NT2/D1 (cell line): ENCODE measurements at regions not wholly inside any gene's neighbourhood (a gene's known extent, or its start where the extent isn't known, plus 50 kb on each side); places are given as distances from the start of the nearest gene placed in this dataset.

Experiments used
- DNase-seq: peaks from one replicate; pipeline ENCODE4 v3.0.0-alpha.2; 2011; ENCODE audit warnings: low read depth, low spot score
- H3K27me3 ChIP-seq: 2 replicates; pipeline ENCODE4 v1.6.0; 2011; ENCODE audit warnings: mild to moderate bottlenecking; ENCODE audit not compliant: insufficient read length, insufficient read depth
- H3K36me3 ChIP-seq: 2 replicates; pipeline ENCODE4 v1.6.1; 2011; ENCODE audit warnings: mild to moderate bottlenecking, low read length, mixed read lengths; ENCODE audit not compliant: insufficient read depth, insufficient read length
- H3K4me1 ChIP-seq: 2 replicates; pipeline ENCODE4 v1.5.1; 2011; ENCODE audit not compliant: insufficient read depth, insufficient read length
- H3K4me3 ChIP-seq: 2 replicates; pipeline ENCODE4 v1.5.1; 2011; ENCODE audit warnings: low read depth; ENCODE audit not compliant: insufficient read length
- H3K9ac ChIP-seq: 2 replicates; pipeline ENCODE4 v1.6.0; 2011; ENCODE audit warnings: low read depth; ENCODE audit not compliant: insufficient read length
- H3K9me3 ChIP-seq: 2 replicates; pipeline ENCODE4 v1.5.1; 2011; ENCODE audit warnings: mild to moderate bottlenecking, low read length; ENCODE audit not compliant: insufficient read depth
- SUZ12 ChIP-seq: IDR thresholded peaks from 2 replicates; pipeline ENCODE4 v1.6.1; 2011; ENCODE audit not compliant: insufficient read length, insufficient read depth; ENCODE audit errors: extremely low read depth
- YY1 ChIP-seq: IDR thresholded peaks from 2 replicates; pipeline ENCODE4 v1.6.1; 2011; ENCODE audit not compliant: insufficient read length, insufficient read depth
- ZNF274 ChIP-seq: IDR thresholded peaks from 2 replicates; pipeline ENCODE4 v1.6.1; 2011; ENCODE audit warnings: mild to moderate bottlenecking, low read depth, low read length

- Histone ChIP-seq H3K9ac (peak overlapping the region; percentile 4), H3K4me3 (no peak overlapping the region)
Observed at GRCh38 chr14:101076451-101077198, 173.1 kb upstream of the RTL1 start.

GRCh38 chr14:101077481-101078074, 174.1 kb upstream of the RTL1 start:
- Histone ChIP-seq H3K4me3 (peak overlapping the region; percentile 28), H3K9me3 (no peaks in the 10 kb centered on the region), H3K27me3 (peaks cover 17% of the 10 kb centered on the region), H3K36me3 (no peaks in the 10 kb centered on the region), H3K9ac (no peak overlapping the region), H3K4me1 (peaks cover 11% of the 10 kb centered on the region)
- DNase-seq, result peak; percentile 50
- TF ChIP-seq ZNF274, result no peak
- no peak for TF ChIP-seq YY1
- no peak for TF ChIP-seq SUZ12

More at GRCh38 chr14:101076451-101077198, 173.1 kb upstream of the RTL1 start:
- Histone ChIP-seq H3K36me3 (no peaks in the 10 kb centered on the region), H3K4me1 (peaks cover 15% of the 10 kb centered on the region), H3K27me3 (peaks cover 17% of the 10 kb centered on the region), H3K9me3 (no peaks in the 10 kb centered on the region)
- no peak for TF ChIP-seq ZNF274
- no peak for TF ChIP-seq YY1
- no peak for TF ChIP-seq SUZ12
- DNase-seq, result no peak

- Histone ChIP-seq H3K4me1 (peaks cover 10% of the 10 kb centered on the region), H3K4me3 (no peak overlapping the region), H3K9ac (no peak overlapping the region), H3K27me3 (peaks cover 17% of the 10 kb centered on the region), H3K9me3 (no peaks in the 10 kb centered on the region), H3K36me3 (no peaks in the 10 kb centered on the region)
- TF ChIP-seq YY1 (no peak), ZNF274 (no peak), SUZ12 (no peak)
- DNase-seq, result no peak
Observed at GRCh38 chr14:101078170-101078891, 174.8 kb upstream of the RTL1 start.

- TF ChIP-seq YY1 (no peak), SUZ12 (no peak), ZNF274 (no peak)
- no peaks in the 10 kb centered on the region for H3K9me3 ChIP-seq
- H3K4me3 ChIP-seq, result no peak overlapping the region
- peaks cover 8% of the 10 kb centered on the region for H3K4me1 ChIP-seq
- H3K9ac ChIP-seq, result no peak overlapping the region
- no peak for DNase-seq
- peaks cover 17% of the 10 kb centered on the region for H3K27me3 ChIP-seq
- H3K36me3 ChIP-seq, result no peaks in the 10 kb centered on the region
Observed at GRCh38 chr14:101078892-101079221, 175.3 kb upstream of the RTL1 start.

- no peak for DNase-seq
- Histone ChIP-seq H3K9me3 (no peaks in the 10 kb centered on the region), H3K4me1 (peaks cover 2% of the 10 kb centered on the region), H3K36me3 (no peaks in the 10 kb centered on the region), H3K27me3 (peaks cover 12% of the 10 kb centered on the region), H3K4me3 (no peak overlapping the region), H3K9ac (no peak overlapping the region)
- no peak for TF ChIP-seq ZNF274
- no peak for TF ChIP-seq SUZ12
- TF ChIP-seq YY1, result no peak
Observed at GRCh38 chr14:101080922-101081593, 177.5 kb upstream of the RTL1 start.

- H3K36me3 ChIP-seq, result no peaks in the 10 kb centered on the region
- H3K4me3 ChIP-seq, result no peak overlapping the region
- H3K9ac ChIP-seq, result no peak overlapping the region
- H3K27me3 ChIP-seq, result peaks cover 10% of the 10 kb centered on the region
- H3K9me3 ChIP-seq, result no peaks in the 10 kb centered on the region
- DNase-seq, result no peak
- TF ChIP-seq SUZ12 (no peak), YY1 (no peak), ZNF274 (no peak)
- no peaks in the 10 kb centered on the region for H3K4me1 ChIP-seq
Observed at GRCh38 chr14:101082036-101082435, 178.5 kb upstream of the RTL1 start.
